ENCODE measurements at regions not wholly inside any gene's neighbourhood (a gene's known extent, or its start where the extent isn't known, plus 50 kb on each side); places are given as distances from the start of the nearest gene placed in this dataset.

- Histone ChIP-seq H3K79me1 (ENCODE audit: insufficient read depth, low read depth, low read length, poor library complexity, severe bottlenecking) (no peaks in the 10 kb centered on the region), H3K23ac (ENCODE audit: insufficient read length, low read depth, low read length) (no peak overlapping the region), H3K14ac (ENCODE audit: insufficient read depth, low read length) (no peak overlapping the region), H3K56ac (ENCODE audit: insufficient read length, low read depth, low read length) (no peak overlapping the region), H2BK5ac (ENCODE audit: insufficient read length, low read length) (no peak overlapping the region), H3K79me2 (ENCODE audit: insufficient read depth, low read length) (no peaks in the 10 kb centered on the region), H3K27me3 (ENCODE audit: insufficient read depth, low read length) (no peaks in the 10 kb centered on the region), H2BK120ac (ENCODE audit: low read depth, low read length, poor library complexity, severe bottlenecking) (no peak overlapping the region), H2AK5ac (ENCODE audit: insufficient read length, low read length) (no peak overlapping the region), H4K8ac (replicated peaks; ENCODE audit: insufficient read length, low read depth, low read length) (no peak overlapping the region), H3K9me3 (ENCODE audit: control insufficient read depth, low read depth, low read length) (no peaks in the 10 kb centered on the region), H4K5ac (ENCODE audit: insufficient read length, low read depth, low read length) (no peak overlapping the region), H3K23me2 (ENCODE audit: insufficient read length, low read depth, low read length, poor library complexity, severe bottlenecking) (no peaks in the 10 kb centered on the region), H2BK20ac (ENCODE audit: low read depth, low read length, poor library complexity, severe bottlenecking) (no peak overlapping the region), H2BK12ac (ENCODE audit: insufficient read length, low read depth, low read length) (no peak overlapping the region), H4K91ac (ENCODE audit: insufficient read length, low read depth, low read length) (no peak overlapping the region), H3K4me1 (ENCODE audit: insufficient read depth, low read length) (0 out of 2 replicates have a peak, but pooled peaks cover 2% of the 10 kb centered on the region), H2AFZ (ENCODE audit: low read length) (no peak overlapping the region), H3K9ac (ENCODE audit: extremely low read depth, insufficient read length, low read length) (no peak overlapping the region), H3K4ac (ENCODE audit: low read depth, low read length) (no peak overlapping the region), H3T11ph (ENCODE audit: low read length) (no peak overlapping the region), H3K18ac (ENCODE audit: insufficient read length, low read depth, low read length) (no peak overlapping the region), H3K4me2 (ENCODE audit: insufficient read depth, insufficient read length, low read length) (no peak overlapping the region), H4K20me1 (ENCODE audit: control insufficient read depth, insufficient read depth, insufficient read length) (no peaks in the 10 kb centered on the region), H2BK15ac (ENCODE audit: low read depth, low read length) (no peak overlapping the region), H3K27ac (ENCODE audit: insufficient read length, low read depth, low read length) (no peak overlapping the region)
- H3K4me1 Mint-ChIP-seq, result peaks cover 24 to 47% of the 10 kb centered on the region in 2 experiments
- H3K4me3 Mint-ChIP-seq, result no peak overlapping the region
- H3K36me3 Mint-ChIP-seq (ENCODE audit: insufficient read depth in 1 of 3, low read depth in 3 of 3), result no peaks in the 10 kb centered on the region
- H3K27ac Mint-ChIP-seq, result no peak overlapping the region
- WGBS (ENCODE audit: extremely low coverage, insufficient read length, low lambda C conversion rate), result no CpG with 5 or more reads among the region's 8 CpGs
- H3K9me3 Mint-ChIP-seq, result no peaks in the 10 kb centered on the region
- H3K27me3 Mint-ChIP-seq (ENCODE audit: low read depth), result peaks cover 7% of the 10 kb centered on the region
- DNase-seq, result no peak
- no peak for TF ChIP-seq CTCF (conservative IDR thresholded peaks at IDR 0.05)
These were observed 80.4 kb upstream of the POU3F1 start for GRCh38 chr1:38126970-38127369.

Data from H9 (cell line).